ENCODE measurements at regions not wholly inside any gene's neighbourhood (a gene's known extent, or its start where the extent isn't known, plus 50 kb on each side); places are given as distances from the start of the nearest gene placed in this dataset.

- Histone ChIP-seq H3K27me3 (no peaks in the 10 kb centered on the region), H3K4me1 (peaks cover 0 to 14% (median 8%) of the 10 kb centered on the region in 3 donors), H3K9me3 (no peaks in the 10 kb centered on the region), H3K27ac (no peak overlapping the region), H3K36me3 (no peaks in the 10 kb centered on the region), H3K4me3 (no peak overlapping the region)
- WGBS, 2 donors (ENCODE audit: low coverage in 1 of 2), result 100% methylated on average over 1 of the region's 6 CpGs; no CpG with 5 or more reads in 1 of the 2 donors
- TF ChIP-seq POLR2AphosphoS5 (IDR thresholded peaks at IDR 0.05) (no peak), EP300 (IDR thresholded peaks at IDR 0.05) (no peak), POLR2A (IDR thresholded peaks at IDR 0.05) (no peak), CTCF (IDR thresholded peaks at IDR 0.05) (no peak)
- no peak for ATAC-seq
Measured at GRCh38 chr2:133970641-133971040, 283.2 kb upstream of the MGAT5 start.

- H3K27ac ChIP-seq, result peak overlapping the region in 1 of 4 donors; percentile 21
- no peaks in the 10 kb centered on the region for H3K9me3 ChIP-seq
- WGBS, 2 donors (ENCODE audit: low coverage in 1 of 2), result 40 to 94% methylated on average over 1 to 2 of the region's 2 CpGs
- no peaks in the 10 kb centered on the region for H3K27me3 ChIP-seq
- peaks cover 0 to 14% (median 8%) of the 10 kb centered on the region in 3 donors for H3K4me1 ChIP-seq
- H3K36me3 ChIP-seq, result no peaks in the 10 kb centered on the region
- no peak overlapping the region for H3K4me3 ChIP-seq
- no peak for TF ChIP-seq POLR2AphosphoS5 (IDR thresholded peaks at IDR 0.05)
- TF ChIP-seq EP300 (IDR thresholded peaks at IDR 0.05), result no peak
- TF ChIP-seq POLR2A (IDR thresholded peaks at IDR 0.05), result no peak
- TF ChIP-seq CTCF (IDR thresholded peaks at IDR 0.05), result no peak
- ATAC-seq, result no peak
Measured at GRCh38 chr2:133972297-133972696, 281.6 kb upstream of the MGAT5 start.

- Histone ChIP-seq H3K27me3 (no peaks in the 10 kb centered on the region), H3K27ac (peak overlapping the region in 2 of 4 donors; percentile 53 to 55), H3K4me1 (peaks cover 0 to 14% (median 8%) of the 10 kb centered on the region in 3 donors), H3K9me3 (no peaks in the 10 kb centered on the region), H3K36me3 (no peaks in the 10 kb centered on the region), H3K4me3 (no peak overlapping the region)
- TF ChIP-seq CTCF (IDR thresholded peaks at IDR 0.05) (no peak), POLR2AphosphoS5 (IDR thresholded peaks at IDR 0.05) (no peak), POLR2A (IDR thresholded peaks at IDR 0.05) (no peak), EP300 (IDR thresholded peaks at IDR 0.05) (no peak)
- peak; percentile 60 for ATAC-seq
- 29 to 59% methylated on average over 4 to 8 of the region's 8 CpGs for WGBS, 2 donors (ENCODE audit: low coverage in 1 of 2)
Measured at GRCh38 chr2:133972786-133973185, 281.1 kb upstream of the MGAT5 start.

GRCh38 chr2:133974353-133974752, 279.5 kb upstream of the MGAT5 start:
- Histone ChIP-seq H3K27me3 (no peaks in the 10 kb centered on the region), H3K4me1 (peaks cover 0 to 14% (median 8%) of the 10 kb centered on the region in 3 donors), H3K4me3 (no peak overlapping the region), H3K36me3 (no peaks in the 10 kb centered on the region), H3K27ac (no peak overlapping the region), H3K9me3 (no peaks in the 10 kb centered on the region)
- 100% methylated on average over 1 of the region's 1 CpG for WGBS, 2 donors (ENCODE audit: low coverage in 1 of 2)
- TF ChIP-seq POLR2AphosphoS5 (IDR thresholded peaks at IDR 0.05) (no peak), EP300 (IDR thresholded peaks at IDR 0.05) (no peak), POLR2A (IDR thresholded peaks at IDR 0.05) (no peak), CTCF (IDR thresholded peaks at IDR 0.05) (no peak)
- no peak for ATAC-seq

GRCh38 chr2:133975135-133975534, 278.7 kb upstream of the MGAT5 start:
- ATAC-seq, result no peak
- Histone ChIP-seq H3K4me1 (peaks cover 0 to 14% (median 8%) of the 10 kb centered on the region in 3 donors), H3K27ac (no peak overlapping the region), H3K27me3 (no peaks in the 10 kb centered on the region), H3K4me3 (no peak overlapping the region), H3K9me3 (no peaks in the 10 kb centered on the region), H3K36me3 (no peaks in the 10 kb centered on the region)
- WGBS, 2 donors (ENCODE audit: low coverage in 1 of 2), result 0 to 100% methylated on average over 1 of the region's 1 CpG
- no peak for TF ChIP-seq POLR2A (IDR thresholded peaks at IDR 0.05)
- TF ChIP-seq EP300 (IDR thresholded peaks at IDR 0.05), result no peak
- no peak for TF ChIP-seq POLR2AphosphoS5 (IDR thresholded peaks at IDR 0.05)

All from gastroesophageal sphincter (tissue), 4 donors.